AG04449 (cell line): ENCODE measurements at regions not wholly inside any gene's neighbourhood (a gene's known extent, or its start where the extent isn't known, plus 50 kb on each side); places are given as distances from the start of the nearest gene placed in this dataset.

Experiments
- CTCF ChIA-PET: fragments of 350-600 bp; formaldehyde crosslinking; extraction: SDS; loops from one replicate; lab custom pipeline; 2021; ENCODE audit warnings: antibody characterized with exemption; lab: Yijun Ruan, JAX
- POLR2A ChIA-PET: fragments of 400-600, 350-600 bp; formaldehyde crosslinking; extraction: SDS; loops from one replicate; lab custom pipeline; 2020; ENCODE audit warnings: antibody characterized with exemption, inconsistent platforms; lab: Yijun Ruan, JAX
- DNase-seq: peaks from one replicate; pipeline ENCODE4 v3.0.0-alpha.2; 2010; ENCODE audit warnings: low read depth, low spot score
- H3K4me3 ChIP-seq: 2 replicates; pipeline ENCODE4 v1.5.1; 2011; ENCODE audit warnings: low read depth, mild to moderate bottlenecking, control low read depth, low read length
- CTCF ChIP-seq: IDR thresholded peaks from one replicate; pipeline ENCODE4 v1.5.1; 2011; ENCODE audit warnings: mild to moderate bottlenecking, moderate library complexity, low read length, control low read depth, inconsistent platforms; ENCODE audit not compliant: insufficient read depth; ENCODE audit errors: missing control alignments

- no peak for DNase-seq
- no peak for TF ChIP-seq CTCF
- ChIA-PET POLR2A (no interaction called here), CTCF (no interaction called here)
- H3K4me3 ChIP-seq: no peak overlapping the region
These were observed 1619.6 kb upstream of the LRRTM3 start for GRCh38 chr10:65306201-65306600.

GRCh38 chr10:65312876-65313275 lies 1613.0 kb upstream of the LRRTM3 start:
- CTCF ChIA-PET: no interaction called here
- no peak for DNase-seq
- no peak overlapping the region for H3K4me3 ChIP-seq
- POLR2A ChIA-PET: no interaction called here
- no peak for TF ChIP-seq CTCF

- CTCF ChIA-PET: no interaction called here
- POLR2A ChIA-PET: no interaction called here
- DNase-seq: no peak
- no peak for TF ChIP-seq CTCF
- H3K4me3 ChIP-seq: no peak overlapping the region
These were observed 1612.4 kb upstream of the LRRTM3 start for GRCh38 chr10:65313406-65313805.

- POLR2A ChIA-PET: no interaction called here
- no peak overlapping the region for H3K4me3 ChIP-seq
- DNase-seq: no peak
- TF ChIP-seq CTCF: no peak
- CTCF ChIA-PET: no interaction called here
These were observed 1611.6 kb upstream of the LRRTM3 start for GRCh38 chr10:65314253-65314652.

- DNase-seq: no peak
- TF ChIP-seq CTCF: no peak
These were observed 1606.3 kb upstream of the LRRTM3 start for GRCh38 chr10:65319493-65319892.

GRCh38 chr10:65320236-65321026 lies 1605.4 kb upstream of the LRRTM3 start:
- ChIA-PET CTCF (no interaction called here), POLR2A (no interaction called here)
- no peak for DNase-seq
- no peak for TF ChIP-seq CTCF
- H3K4me3 ChIP-seq: no peak overlapping the region

More at GRCh38 chr10:65319493-65319892, 1606.3 kb upstream of the LRRTM3 start:
- ChIA-PET CTCF (no interaction called here), POLR2A (no interaction called here)
- no peak overlapping the region for H3K4me3 ChIP-seq
